ENCODE measurements at regions not wholly inside any gene's neighbourhood (a gene's known extent, or its start where the extent isn't known, plus 50 kb on each side); places are given as distances from the start of the nearest gene placed in this dataset.

- Histone ChIP-seq H3F3A (ENCODE audit: low read depth) (no peaks in the 10 kb centered on the region), H2AFZ (ENCODE audit: low read length) (no peak overlapping the region), H3K4me2 (ENCODE audit: low read depth, low read length, poor library complexity, severe bottlenecking) (no peak overlapping the region), H3K9me2 (replicated peaks; ENCODE audit: low read depth, low read length) (no peaks in the 10 kb centered on the region), H4K20me1 (ENCODE audit: insufficient read depth, low read length, poor library complexity, severe bottlenecking) (no peaks in the 10 kb centered on the region), H3K27me3 (ENCODE audit: insufficient read depth, low read length, poor library complexity, severe bottlenecking) (no peaks in the 10 kb centered on the region), H3K9ac (ENCODE audit: low read depth, low read length, poor library complexity, severe bottlenecking) (no peak overlapping the region), H3K36me3 (ENCODE audit: insufficient read depth, low read length) (no peaks in the 10 kb centered on the region), H3K4me1 (ENCODE audit: insufficient read depth, low read length, poor library complexity, severe bottlenecking) (no peaks in the 10 kb centered on the region), H3K79me2 (ENCODE audit: insufficient read depth, low read length) (no peaks in the 10 kb centered on the region), H3K4me3 (ENCODE audit: low read length, poor library complexity, severe bottlenecking) (no peak overlapping the region), H3K9me3 (ENCODE audit: insufficient read depth, low read depth, low read length) (no peaks in the 10 kb centered on the region)
- TF ChIP-seq, protein P1, sequence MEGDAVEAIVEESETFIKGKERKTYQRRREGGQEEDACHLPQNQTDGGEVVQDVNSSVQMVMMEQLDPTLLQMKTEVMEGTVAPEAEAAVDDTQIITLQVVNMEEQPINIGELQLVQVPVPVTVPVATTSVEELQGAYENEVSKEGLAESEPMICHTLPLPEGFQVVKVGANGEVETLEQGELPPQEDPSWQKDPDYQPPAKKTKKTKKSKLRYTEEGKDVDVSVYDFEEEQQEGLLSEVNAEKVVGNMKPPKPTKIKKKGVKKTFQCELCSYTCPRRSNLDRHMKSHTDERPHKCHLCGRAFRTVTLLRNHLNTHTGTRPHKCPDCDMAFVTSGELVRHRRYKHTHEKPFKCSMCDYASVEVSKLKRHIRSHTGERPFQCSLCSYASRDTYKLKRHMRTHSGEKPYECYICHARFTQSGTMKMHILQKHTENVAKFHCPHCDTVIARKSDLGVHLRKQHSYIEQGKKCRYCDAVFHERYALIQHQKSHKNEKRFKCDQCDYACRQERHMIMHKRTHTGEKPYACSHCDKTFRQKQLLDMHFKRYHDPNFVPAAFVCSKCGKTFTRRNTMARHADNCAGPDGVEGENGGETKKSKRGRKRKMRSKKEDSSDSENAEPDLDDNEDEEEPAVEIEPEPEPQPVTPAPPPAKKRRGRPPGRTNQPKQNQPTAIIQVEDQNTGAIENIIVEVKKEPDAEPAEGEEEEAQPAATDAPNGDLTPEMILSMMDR (conservative IDR thresholded peaks at IDR 0.05; ENCODE audit: low read length): no peak
- TF ChIP-seq EZH2phosphoT487 (IDR thresholded peaks at IDR 0.05; ENCODE audit: borderline replicate concordance): no peak
Measured at GRCh38 chr4:119794681-119795080, 166.1 kb upstream of the PDE5A start.

DNA sequence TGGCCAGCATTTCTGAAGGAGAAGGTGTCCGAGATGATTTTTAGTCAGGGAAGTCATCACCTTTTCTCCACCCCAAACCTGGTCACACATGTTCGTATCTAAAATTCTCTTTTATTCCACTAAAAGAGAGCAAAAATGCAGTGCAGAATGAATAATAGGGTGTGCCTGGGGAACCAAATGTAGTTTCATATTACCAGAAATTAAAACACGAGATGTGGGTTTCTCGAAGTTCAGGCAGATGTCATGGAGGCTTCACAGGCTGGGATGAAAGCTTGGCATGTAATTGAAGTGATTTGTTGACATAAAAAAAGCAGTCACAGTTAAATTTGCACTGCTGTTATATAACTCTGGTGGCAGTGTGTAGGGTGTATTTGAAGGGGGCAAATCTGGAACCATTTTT lies 165.5 kb upstream of the PDE5A start:
- no peaks in the 10 kb centered on the region for H3K36me3 ChIP-seq (ENCODE audit: insufficient read depth, low read length)
- H3K27me3 ChIP-seq (ENCODE audit: insufficient read depth, low read length, poor library complexity, severe bottlenecking): no peaks in the 10 kb centered on the region
- no peaks in the 10 kb centered on the region for H3K9me3 ChIP-seq (ENCODE audit: insufficient read depth, low read depth, low read length)
- no peaks in the 10 kb centered on the region for H3K9me2 ChIP-seq (replicated peaks; ENCODE audit: low read depth, low read length)
- H2AFZ ChIP-seq (ENCODE audit: low read length): no peak overlapping the region
- no peak overlapping the region for H3K4me2 ChIP-seq (ENCODE audit: low read depth, low read length, poor library complexity, severe bottlenecking)
- H3K4me1 ChIP-seq (ENCODE audit: insufficient read depth, low read length, poor library complexity, severe bottlenecking): no peaks in the 10 kb centered on the region
- H3K9ac ChIP-seq (ENCODE audit: low read depth, low read length, poor library complexity, severe bottlenecking): no peak overlapping the region
- TF ChIP-seq, protein P1 (conservative IDR thresholded peaks at IDR 0.05; ENCODE audit: low read length): no peak
- TF ChIP-seq EZH2phosphoT487 (IDR thresholded peaks at IDR 0.05; ENCODE audit: borderline replicate concordance): no peak
- H3F3A ChIP-seq (ENCODE audit: low read depth): no peaks in the 10 kb centered on the region
- no peaks in the 10 kb centered on the region for H3K79me2 ChIP-seq (ENCODE audit: insufficient read depth, low read length)
- no peak overlapping the region for H3K4me3 ChIP-seq (ENCODE audit: low read length, poor library complexity, severe bottlenecking)
- H4K20me1 ChIP-seq (ENCODE audit: insufficient read depth, low read length, poor library complexity, severe bottlenecking): no peaks in the 10 kb centered on the region

- H3K27me3 ChIP-seq (ENCODE audit: insufficient read depth, low read length, poor library complexity, severe bottlenecking): no peaks in the 10 kb centered on the region
- H3F3A ChIP-seq (ENCODE audit: low read depth): no peaks in the 10 kb centered on the region
- no peaks in the 10 kb centered on the region for H3K4me1 ChIP-seq (ENCODE audit: insufficient read depth, low read length, poor library complexity, severe bottlenecking)
- no peaks in the 10 kb centered on the region for H3K36me3 ChIP-seq (ENCODE audit: insufficient read depth, low read length)
- no peak overlapping the region for H3K9ac ChIP-seq (ENCODE audit: low read depth, low read length, poor library complexity, severe bottlenecking)
- no peak overlapping the region for H3K4me2 ChIP-seq (ENCODE audit: low read depth, low read length, poor library complexity, severe bottlenecking)
- H2AFZ ChIP-seq (ENCODE audit: low read length): no peak overlapping the region
- H3K4me3 ChIP-seq (ENCODE audit: low read length, poor library complexity, severe bottlenecking): no peak overlapping the region
- no peaks in the 10 kb centered on the region for H3K9me2 ChIP-seq (replicated peaks; ENCODE audit: low read depth, low read length)
- no peaks in the 10 kb centered on the region for H3K79me2 ChIP-seq (ENCODE audit: insufficient read depth, low read length)
- no peak for TF ChIP-seq EZH2phosphoT487 (IDR thresholded peaks at IDR 0.05; ENCODE audit: borderline replicate concordance)
- TF ChIP-seq, protein P1 (conservative IDR thresholded peaks at IDR 0.05; ENCODE audit: low read length): no peak
- no peaks in the 10 kb centered on the region for H4K20me1 ChIP-seq (ENCODE audit: insufficient read depth, low read length, poor library complexity, severe bottlenecking)
- H3K9me3 ChIP-seq (ENCODE audit: insufficient read depth, low read depth, low read length): no peaks in the 10 kb centered on the region
Measured at GRCh38 chr4:119788349-119789266, 160.0 kb upstream of the PDE5A start.
